Activated CD4-positive, alpha-beta memory T cell treated with anti-CD3 and anti-CD28 coated beads for 36 hours (primary cell): ENCODE measurements at regions not wholly inside any gene's neighbourhood (a gene's known extent, or its start where the extent isn't known, plus 50 kb on each side); places are given as distances from the start of the nearest gene placed in this dataset.
A peak's percentile ranks its signal among the peaks of the same experiment; 100 is the strongest.

Experiments
- CTCF ChIA-PET: fragments of 350-600 bp; sonication (Branson Sonifier 250); formaldehyde crosslinking; loops from one replicate; lab custom pipeline; 2021; ENCODE audit warnings: antibody characterized with exemption, inconsistent platforms; lab: Charles Lee
- POLR2A ChIA-PET: fragments of 350-600 bp; sonication (Branson Sonifier 250); formaldehyde crosslinking; loops from one replicate; lab custom pipeline; 2021; ENCODE audit warnings: antibody characterized with exemption; lab: Charles Lee
- DNase-seq: peaks from one replicate; pipeline ENCODE4 v3.0.0-alpha.2; 2020
- H3K27ac Mint-ChIP-seq: one replicate; pipeline ENCODE4 v1.8.0; 2021; ENCODE audit warnings: mixed read lengths
- H3K27me3 Mint-ChIP-seq: one replicate; pipeline ENCODE4 v1.8.0; 2021; ENCODE audit warnings: mixed read lengths
- H3K36me3 Mint-ChIP-seq: one replicate; pipeline ENCODE4 v1.8.0; 2021; ENCODE audit warnings: mixed read lengths
- H3K4me1 Mint-ChIP-seq: one replicate; pipeline ENCODE4 v1.8.0; 2021; ENCODE audit warnings: low read depth, mixed read lengths
- H3K4me3 Mint-ChIP-seq: one replicate; pipeline ENCODE4 v1.8.0; 2021; ENCODE audit warnings: mild to moderate bottlenecking, mixed read lengths
- H3K9me3 Mint-ChIP-seq: one replicate; pipeline ENCODE4 v1.8.0; 2021; ENCODE audit warnings: mixed read lengths
- intact Hi-C: fragments of 100-400 bp; cut with micrococcal nuclease; formaldehyde crosslinking; loops from one replicate; pipeline ENCODE4 v1.15.1; 2023

GRCh38 chrX:45775468-45775867 is 574.8 kb upstream of the DIPK2B start:
- DNase-seq = no peak
- no peaks in the 10 kb centered on the region for H3K27me3 Mint-ChIP-seq
- intact Hi-C loops = no loop called here
- CTCF ChIA-PET = no interaction called here
- POLR2A ChIA-PET = interaction anchor here (0.8 to 1.2 kb wide), 5 partner anchors 9 to 27 kb away, joined by 3 to 4 read pairs (median 3); no protein-coding TSS in a partner anchor
- H3K27ac Mint-ChIP-seq = no peak overlapping the region
- peaks cover 91% of the 10 kb centered on the region for H3K4me1 Mint-ChIP-seq
- no peaks in the 10 kb centered on the region for H3K9me3 Mint-ChIP-seq
- H3K36me3 Mint-ChIP-seq = peaks cover 15% of the 10 kb centered on the region
- no peak overlapping the region for H3K4me3 Mint-ChIP-seq

GRCh38 chrX:45774961-45775360 is 574.3 kb upstream of the DIPK2B start:
- H3K4me3 Mint-ChIP-seq = no peak overlapping the region
- peaks cover 86% of the 10 kb centered on the region for H3K4me1 Mint-ChIP-seq
- peak overlapping the region; percentile 8 for H3K27ac Mint-ChIP-seq
- peaks cover 11% of the 10 kb centered on the region for H3K36me3 Mint-ChIP-seq
- intact Hi-C loops = no loop called here
- H3K9me3 Mint-ChIP-seq = no peaks in the 10 kb centered on the region
- peak; percentile 51 for DNase-seq
- ChIA-PET CTCF (interaction anchor here (0.6 kb wide), 1 partner anchor 41 kb away, joined by 3 read pairs; no protein-coding TSS in a partner anchor), POLR2A (interaction anchor here (0.7 to 1.2 kb wide), 5 partner anchors 8 to 70 kb away, joined by 3 to 4 read pairs (median 3); no protein-coding TSS in a partner anchor)
- H3K27me3 Mint-ChIP-seq = no peaks in the 10 kb centered on the region

GRCh38 chrX:45773572-45773971 is 572.9 kb upstream of the DIPK2B start:
- no peak for DNase-seq
- Mint-ChIP-seq H3K27me3 (no peaks in the 10 kb centered on the region), H3K4me1 (peaks cover 72% of the 10 kb centered on the region), H3K9me3 (no peaks in the 10 kb centered on the region), H3K36me3 (peaks cover 18% of the 10 kb centered on the region), H3K27ac (peak overlapping the region; percentile 95), H3K4me3 (peak overlapping the region; percentile 23)
- CTCF ChIA-PET = no interaction called here
- intact Hi-C loops = no loop called here
- POLR2A ChIA-PET = interaction anchor here (1.0 to 1.1 kb wide), 2 partner anchors 15 to 33 kb away, joined by 3 to 4 read pairs; no protein-coding TSS in a partner anchor

GRCh38 chrX:45771560-45772340 is 571.1 kb upstream of the DIPK2B start:
- no peaks in the 10 kb centered on the region for H3K9me3 Mint-ChIP-seq
- H3K36me3 Mint-ChIP-seq = peaks cover 31% of the 10 kb centered on the region
- peak overlapping the region; percentile 95 for H3K27ac Mint-ChIP-seq
- H3K4me1 Mint-ChIP-seq = peaks cover 63% of the 10 kb centered on the region
- peak; percentile 75 for DNase-seq
- ChIA-PET POLR2A (interaction anchor here (0.6 to 7.4 kb wide), 6 partner anchors 13 to 79 kb away, joined by 5 to 64 read pairs (median 16); no protein-coding TSS in a partner anchor), CTCF (interaction anchor here (0.9 kb wide), 1 partner anchor 256 kb away, joined by 3 read pairs; no protein-coding TSS in a partner anchor)
- H3K27me3 Mint-ChIP-seq = no peaks in the 10 kb centered on the region
- intact Hi-C loops = loop anchor here (1.0 to 2.0 kb wide), 2 partner anchors 37 to 77 kb away; no protein-coding TSS in a partner anchor
- H3K4me3 Mint-ChIP-seq = peak overlapping the region; percentile 62

- Mint-ChIP-seq H3K36me3 (peaks cover 35% of the 10 kb centered on the region), H3K9me3 (no peaks in the 10 kb centered on the region), H3K27ac (peak overlapping the region; percentile 95), H3K4me1 (peaks cover 57% of the 10 kb centered on the region), H3K4me3 (peak overlapping the region; percentile 62), H3K27me3 (no peaks in the 10 kb centered on the region)
- intact Hi-C loops = loop anchor here (1.0 to 2.0 kb wide), 2 partner anchors 37 to 78 kb away; no protein-coding TSS in a partner anchor
- ChIA-PET CTCF (interaction anchor here (0.9 to 1.4 kb wide), 2 partner anchors 61 to 256 kb away, joined by 3 to 5 read pairs; no protein-coding TSS in a partner anchor), POLR2A (interaction anchor here (0.6 to 7.4 kb wide), 10 partner anchors 12 to 150 kb away, joined by 3 to 64 read pairs (median 10); no protein-coding TSS in a partner anchor)
- DNase-seq = no peak
Measured at GRCh38 chrX:45771114-45771513, 570.4 kb upstream of the DIPK2B start.

GRCh38 chrX:45769761-45770582 is 569.3 kb upstream of the DIPK2B start:
- ChIA-PET CTCF (interaction anchor here (0.8 to 1.4 kb wide), 5 partner anchors 11 to 60 kb away, joined by 3 to 7 read pairs (median 4); no protein-coding TSS in a partner anchor), POLR2A (interaction anchor here (0.7 to 7.4 kb wide), 17 partner anchors 11 to 149 kb away, joined by 3 to 64 read pairs (median 5); no protein-coding TSS in a partner anchor)
- Mint-ChIP-seq H3K4me3 (peak overlapping the region; percentile 84), H3K36me3 (peaks cover 43% of the 10 kb centered on the region), H3K27me3 (no peaks in the 10 kb centered on the region), H3K27ac (peak overlapping the region; percentile 95), H3K9me3 (no peaks in the 10 kb centered on the region), H3K4me1 (peaks cover 54% of the 10 kb centered on the region)
- intact Hi-C loops = loop anchor here (1.0 to 10.0 kb wide), 3 partner anchors 8 to 805 kb away; partner anchors contain the start of gene CHST7
- peak; percentile 63 for DNase-seq

GRCh38 chrX:45768666-45769236 is 568.1 kb upstream of the DIPK2B start:
- ChIA-PET POLR2A (interaction anchor here (1.4 to 7.4 kb wide), 8 partner anchors 10 to 82 kb away, joined by 4 to 64 read pairs (median 18); no protein-coding TSS in a partner anchor), CTCF (interaction anchor here (1.2 kb wide), 1 partner anchor 55 kb away, joined by 4 read pairs; no protein-coding TSS in a partner anchor)
- no peaks in the 10 kb centered on the region for H3K9me3 Mint-ChIP-seq
- H3K27ac Mint-ChIP-seq = peak overlapping the region; percentile 95
- intact Hi-C loops = loop anchor here (10.0 kb wide), 1 partner anchor 806 kb away; the partner anchor contains the start of gene CHST7
- peaks cover 46% of the 10 kb centered on the region for H3K36me3 Mint-ChIP-seq
- H3K4me3 Mint-ChIP-seq = peak overlapping the region; percentile 84
- no peaks in the 10 kb centered on the region for H3K27me3 Mint-ChIP-seq
- peaks cover 44% of the 10 kb centered on the region for H3K4me1 Mint-ChIP-seq
- no peak for DNase-seq

- no peaks in the 10 kb centered on the region for H3K27me3 Mint-ChIP-seq
- intact Hi-C loops = loop anchor here (1.0 to 10.0 kb wide), 2 partner anchors 36 to 808 kb away; partner anchors contain the start of gene CHST7
- no peak for DNase-seq
- H3K4me3 Mint-ChIP-seq = peak overlapping the region; percentile 95
- H3K9me3 Mint-ChIP-seq = no peaks in the 10 kb centered on the region
- CTCF ChIA-PET = no interaction called here
- peaks cover 47% of the 10 kb centered on the region for H3K4me1 Mint-ChIP-seq
- H3K36me3 Mint-ChIP-seq = peaks cover 56% of the 10 kb centered on the region
- POLR2A ChIA-PET = interaction anchor here (0.7 to 7.4 kb wide), 14 partner anchors 8 to 83 kb away, joined by 3 to 64 read pairs (median 5); no protein-coding TSS in a partner anchor
- H3K27ac Mint-ChIP-seq = peak overlapping the region; percentile 95
Measured at GRCh38 chrX:45766981-45767501, 566.4 kb upstream of the DIPK2B start.

GRCh38 chrX:45765767-45766166 is 565.1 kb upstream of the DIPK2B start:
- H3K4me3 Mint-ChIP-seq = peak overlapping the region; percentile 66
- peak overlapping the region; percentile 90 for H3K27ac Mint-ChIP-seq
- ChIA-PET CTCF (interaction anchor here (0.8 kb wide), 1 partner anchor 83 kb away, joined by 3 read pairs; no protein-coding TSS in a partner anchor), POLR2A (interaction anchor here (0.9 to 7.4 kb wide), 15 partner anchors 9 to 85 kb away, joined by 3 to 64 read pairs (median 4); no protein-coding TSS in a partner anchor)
- no peaks in the 10 kb centered on the region for H3K9me3 Mint-ChIP-seq
- H3K27me3 Mint-ChIP-seq = no peaks in the 10 kb centered on the region
- peaks cover 60% of the 10 kb centered on the region for H3K36me3 Mint-ChIP-seq
- peak; percentile 32 for DNase-seq
- peaks cover 45% of the 10 kb centered on the region for H3K4me1 Mint-ChIP-seq
- intact Hi-C loops = loop anchor here (10.0 kb wide), 1 partner anchor 809 kb away; the partner anchor contains the start of gene CHST7

GRCh38 chrX:45765281-45765680 is 564.6 kb upstream of the DIPK2B start:
- DNase-seq = no peak
- peak overlapping the region; percentile 90 for H3K27ac Mint-ChIP-seq
- H3K36me3 Mint-ChIP-seq = peaks cover 65% of the 10 kb centered on the region
- H3K27me3 Mint-ChIP-seq = no peaks in the 10 kb centered on the region
- peaks cover 49% of the 10 kb centered on the region for H3K4me1 Mint-ChIP-seq
- CTCF ChIA-PET = interaction anchor here (0.8 to 1.0 kb wide), 2 partner anchors 36 to 84 kb away, joined by 3 read pairs; no protein-coding TSS in a partner anchor
- peak overlapping the region; percentile 66 for H3K4me3 Mint-ChIP-seq
- POLR2A ChIA-PET = interaction anchor here (0.9 to 7.4 kb wide), 13 partner anchors 8 to 85 kb away, joined by 3 to 64 read pairs (median 4); no protein-coding TSS in a partner anchor
- intact Hi-C loops = loop anchor here (10.0 kb wide), 1 partner anchor 810 kb away; the partner anchor contains the start of gene CHST7
- no peaks in the 10 kb centered on the region for H3K9me3 Mint-ChIP-seq
